GM20000 (cell line): ENCODE measurements at regions not wholly inside any gene's neighbourhood (a gene's known extent, or its start where the extent isn't known, plus 50 kb on each side); places are given as distances from the start of the nearest gene placed in this dataset.
"Not testable (repeated sequence)": the region's sequence is repeated elsewhere in the genome, so short reads cannot be mapped to it uniquely, and the experiment has no call there.

ENCODE experiments used
- DNase-seq: peaks from one replicate; pipeline ENCODE4 v3.0.0; 2012; ENCODE audit warnings: low spot score
- CTCF ChIP-seq: IDR thresholded peaks from 2 replicates; pipeline ENCODE4 v1.5.1; 2012; ENCODE audit warnings: mild to moderate bottlenecking, control low read depth; ENCODE audit errors: extremely low read depth, missing control alignments

GRCh38 chr6:141808662-141809061 is 324.1 kb upstream of the GJE1 start:
- TF ChIP-seq CTCF, result no peak
- no peak for DNase-seq

GRCh38 chr6:141800973-141801372 is 331.8 kb upstream of the GJE1 start:
- DNase-seq, result not testable (repeated sequence)

- DNase-seq, result no peak
- TF ChIP-seq CTCF, result no peak
These were observed 341.8 kb upstream of the GJE1 start for GRCh38 chr6:141790921-141791320.

- TF ChIP-seq CTCF, result no peak
- no peak for DNase-seq
These were observed 344.6 kb upstream of the GJE1 start for GRCh38 chr6:141788096-141788495.

- TF ChIP-seq CTCF, result no peak
- DNase-seq, result no peak
These were observed 349.1 kb upstream of the GJE1 start for GRCh38 chr6:141783585-141783984.

GRCh38 chr6:141780296-141780695 is 352.4 kb upstream of the GJE1 start:
- no peak for DNase-seq
- TF ChIP-seq CTCF, result no peak

- TF ChIP-seq CTCF, result no peak
- DNase-seq, result no peak
These were observed 368.3 kb upstream of the GJE1 start for GRCh38 chr6:141764388-141764787.

- DNase-seq, result no peak
- TF ChIP-seq CTCF, result no peak
These were observed 374.3 kb upstream of the GJE1 start for GRCh38 chr6:141758430-141758829.
